Iris pigment epithelial cell (primary cell): ENCODE measurements at regions not wholly inside any gene's neighbourhood (a gene's known extent, or its start where the extent isn't known, plus 50 kb on each side); places are given as distances from the start of the nearest gene placed in this dataset.

Experiments used
- DNase-seq: peaks from one replicate; pipeline ENCODE4 v3.0.0-alpha.2; 2011; ENCODE audit warnings: low read depth

DNA sequence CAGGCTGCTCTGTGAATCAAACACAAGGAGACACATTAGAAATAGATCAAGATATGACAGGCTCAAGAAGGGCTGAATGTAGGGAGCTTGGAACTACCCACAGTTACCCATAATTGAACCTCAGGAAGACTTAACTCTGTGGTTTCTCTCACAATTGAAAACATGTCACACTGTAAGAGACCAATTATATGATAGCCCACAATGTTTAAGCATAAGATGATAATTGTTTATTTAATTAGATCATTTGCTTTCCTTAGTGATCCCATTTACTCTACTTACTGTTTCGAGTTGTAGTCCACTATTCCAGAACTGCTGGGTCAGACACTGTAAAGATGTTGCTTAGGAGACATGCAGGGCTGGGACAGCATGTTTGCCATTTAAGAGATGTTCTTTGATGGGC, 201.3 kb upstream of the RARB start:
- no peak for DNase-seq

DNA sequence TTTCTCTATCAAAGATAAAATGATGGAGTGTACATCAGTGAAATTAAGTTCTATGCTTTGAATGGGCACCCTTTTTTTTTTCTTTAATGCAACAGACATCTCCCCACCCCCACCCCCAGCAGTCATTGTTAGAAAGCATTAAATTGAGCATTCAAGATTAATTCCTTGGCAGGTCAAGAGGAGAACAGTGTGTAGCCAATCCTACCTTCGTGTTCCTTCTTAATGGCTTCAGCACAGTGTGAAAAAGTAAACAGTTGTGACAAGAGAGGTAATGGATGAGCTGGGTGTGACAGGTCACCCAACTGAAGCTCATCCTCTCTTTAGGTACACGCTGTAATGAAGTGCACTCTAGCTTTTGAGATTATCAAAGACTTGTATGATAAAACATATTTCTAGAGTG, 198.5 kb upstream of the RARB start:
- no peak for DNase-seq

GRCh38 chr3:25235031-25235430, 193.0 kb upstream of the RARB start:
- peak; percentile 59 for DNase-seq

- DNase-seq: peak; percentile 45
These were observed 192.6 kb upstream of the RARB start for GRCh38 chr3:25235466-25235865.

DNA sequence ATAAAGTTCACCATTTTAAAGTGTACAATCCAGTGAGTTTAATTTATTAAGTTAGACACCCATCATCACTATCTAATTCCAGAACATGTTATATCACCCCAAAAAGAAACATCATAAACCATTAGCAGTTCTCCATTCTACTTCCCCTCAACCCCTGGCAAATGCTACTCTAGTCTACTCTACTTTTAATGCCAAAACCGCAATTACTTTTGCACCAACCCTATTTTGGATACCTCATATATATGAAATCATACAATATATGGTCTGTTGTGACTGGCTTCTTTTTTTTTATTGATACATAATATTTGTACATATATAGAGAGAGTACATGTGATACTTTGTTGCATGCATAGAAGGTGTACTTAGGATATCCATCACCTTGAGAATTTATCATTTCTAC, 190.5 kb upstream of the RARB start:
- DNase-seq: no peak

- no peak for DNase-seq
These were observed 189.0 kb upstream of the RARB start for GRCh38 chr3:25239042-25239441.

- DNase-seq: no peak
These were observed 181.2 kb upstream of the RARB start for GRCh38 chr3:25246913-25247312.

DNA sequence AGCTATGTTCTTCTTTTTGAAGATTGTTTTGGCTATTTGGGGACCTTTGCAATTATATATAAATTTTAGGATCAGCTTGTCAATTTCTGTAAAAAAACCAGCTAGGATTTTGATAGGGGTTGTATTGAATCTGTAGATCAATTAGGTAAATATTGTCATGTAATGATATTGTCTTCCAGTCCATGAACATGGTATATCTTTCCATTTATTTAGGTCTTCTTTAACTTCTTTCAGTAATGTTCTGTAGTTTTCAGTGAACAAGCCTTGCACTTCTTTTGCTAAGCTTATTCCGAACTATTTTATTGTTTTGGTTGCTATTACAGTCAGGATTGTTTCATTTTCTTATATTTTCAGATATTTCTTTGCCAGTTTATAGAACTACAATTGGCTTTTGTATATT, 175.8 kb upstream of the RARB start:
- DNase-seq: no peak

- DNase-seq: peak; percentile 78
These were observed 171.0 kb upstream of the RARB start for GRCh38 chr3:25257026-25257425.

DNA sequence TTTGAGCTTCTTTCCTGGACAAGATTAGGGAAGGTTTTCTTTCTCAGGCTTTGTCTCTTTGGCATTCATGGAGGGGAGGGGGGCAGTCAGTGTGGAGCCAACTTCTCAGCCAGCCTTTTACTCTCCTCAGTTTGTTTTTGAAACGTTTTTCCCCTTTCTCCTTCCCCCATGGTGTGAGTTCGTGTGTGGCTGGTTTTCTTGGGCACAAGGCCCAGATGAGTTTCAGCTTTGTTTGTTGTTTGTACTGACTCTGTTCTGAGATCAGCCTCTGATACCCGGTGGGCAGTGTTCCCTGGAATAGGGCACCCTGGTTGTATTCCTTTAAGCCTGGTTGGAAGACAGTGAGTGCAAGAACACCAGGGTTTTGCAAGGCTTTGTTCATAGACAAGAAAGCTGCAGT, 168.2 kb upstream of the RARB start:
- peak; percentile 47 for DNase-seq

- no peak for DNase-seq
These were observed 165.7 kb upstream of the RARB start for GRCh38 chr3:25262322-25262721.

GRCh38 chr3:25265284-25265683, 162.8 kb upstream of the RARB start:
- DNase-seq: no peak

GRCh38 chr3:25266677-25267076, 161.4 kb upstream of the RARB start:
- DNase-seq: no peak

DNA sequence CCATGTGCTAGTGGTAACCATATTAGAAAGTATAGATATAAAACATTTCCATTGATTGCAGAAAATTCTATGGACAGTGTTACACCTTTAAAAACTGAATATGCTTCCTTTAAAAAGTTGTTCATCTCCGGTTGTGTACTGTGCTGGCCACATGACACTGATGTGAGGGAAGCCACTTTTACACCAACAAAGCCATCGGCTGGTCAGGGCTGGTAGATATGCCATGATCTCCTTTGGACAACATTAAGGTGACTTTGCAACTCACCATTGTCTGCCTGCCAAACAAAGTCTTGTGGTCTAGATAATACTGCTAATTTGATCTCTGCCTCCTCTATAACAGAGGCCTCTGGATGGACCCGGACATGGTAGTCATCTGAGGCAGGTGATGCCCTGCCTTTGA, 156.0 kb upstream of the RARB start:
- no peak for DNase-seq

DNA sequence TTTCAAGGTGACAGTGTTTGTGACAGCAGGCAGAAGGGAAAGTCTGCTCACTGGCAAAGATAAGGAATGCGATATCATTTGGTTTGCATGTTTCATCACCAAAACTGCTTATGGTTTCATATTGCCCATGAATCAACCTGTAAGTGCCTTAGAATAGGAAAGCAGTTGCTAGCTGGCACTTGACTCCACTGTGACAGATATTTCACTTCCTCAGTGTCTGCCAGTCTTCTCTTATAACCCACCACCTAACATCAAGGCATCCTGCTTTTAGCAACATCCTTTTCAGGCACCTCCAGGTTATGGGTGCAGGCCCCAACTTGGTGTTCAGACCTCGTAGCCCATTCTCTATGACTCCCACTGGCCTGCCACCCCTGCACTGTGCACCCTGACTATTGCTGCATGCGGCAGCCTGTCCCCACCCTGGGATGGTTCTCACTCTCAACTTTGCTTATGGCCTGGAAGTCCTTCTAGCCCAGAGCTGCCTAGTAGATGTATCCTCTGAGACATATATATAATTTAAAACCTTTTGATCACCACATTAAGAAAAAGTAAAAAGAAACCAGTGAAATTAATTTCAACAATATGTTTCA, 154.4 kb upstream of the RARB start:
- DNase-seq: no peak

GRCh38 chr3:25277503-25277902, 150.6 kb upstream of the RARB start:
- DNase-seq: no peak

DNA sequence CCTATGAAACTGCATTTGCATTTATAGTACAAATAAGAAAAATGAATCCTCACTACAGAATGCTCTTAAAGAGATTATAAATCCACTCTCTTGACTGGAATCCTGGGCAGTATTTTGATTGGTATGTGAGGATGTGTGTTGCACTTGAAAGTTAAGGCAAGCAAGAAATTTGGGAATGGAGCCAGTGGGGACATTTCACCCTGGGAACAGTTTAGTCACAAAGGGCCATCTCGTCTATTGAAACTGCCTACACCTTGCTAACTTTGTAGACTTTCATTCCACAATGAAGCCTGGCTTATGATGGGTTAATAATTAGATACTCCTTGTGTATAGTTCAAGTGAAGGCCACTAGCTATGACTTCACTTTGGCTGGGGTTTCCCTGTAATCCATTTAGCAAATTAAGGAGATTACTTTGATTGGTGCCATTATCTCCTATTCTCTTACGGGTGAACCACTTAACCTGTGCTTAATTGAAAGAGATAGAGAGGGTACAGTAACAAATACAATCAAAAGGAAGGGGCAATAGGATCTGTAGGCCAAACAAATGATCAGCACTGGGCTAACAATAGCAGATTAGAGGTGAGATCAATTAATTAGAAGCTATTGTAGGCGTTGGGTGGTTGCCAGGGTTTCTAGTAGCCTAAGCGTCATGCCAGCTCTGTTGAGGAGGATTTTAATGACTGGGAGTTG, 146.9 kb upstream of the RARB start:
- DNase-seq: no peak

DNA sequence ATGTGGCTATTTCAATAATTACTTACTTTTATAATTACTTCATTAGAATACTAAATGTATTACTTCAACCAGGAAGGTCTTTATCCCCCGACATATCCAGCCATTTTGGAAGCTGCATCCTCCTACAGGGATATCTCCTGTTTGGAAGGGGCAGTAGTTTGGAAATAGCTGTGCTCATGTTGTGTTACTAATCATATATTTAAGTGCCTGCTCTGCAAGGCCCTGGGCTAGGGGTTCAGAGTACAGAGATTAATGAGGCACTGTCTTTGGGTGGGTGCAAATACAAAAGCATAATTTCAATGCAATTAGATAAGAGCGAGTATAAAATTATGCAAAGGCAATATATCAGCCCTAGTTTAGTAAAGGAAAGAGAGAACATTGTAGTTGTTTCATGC, 146.3 kb upstream of the RARB start:
- no peak for DNase-seq

DNA sequence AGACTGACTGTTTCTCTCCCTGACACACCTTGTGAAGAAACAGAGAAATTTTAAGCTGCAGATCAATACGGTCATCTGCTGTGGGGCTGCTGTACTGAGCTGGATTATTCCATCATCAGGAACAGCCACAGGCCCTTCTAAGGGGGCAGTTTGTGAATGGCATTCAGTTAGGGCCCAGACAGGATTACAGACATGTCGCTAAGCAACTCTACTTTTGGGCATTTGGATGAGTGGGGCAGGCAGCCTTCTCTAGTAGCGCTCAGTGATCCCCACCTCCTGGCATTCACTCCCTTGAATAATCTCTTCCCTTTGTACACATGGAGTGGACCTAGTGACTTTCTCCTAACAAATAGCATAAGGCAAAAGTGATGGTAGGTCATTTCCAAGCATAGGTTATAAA, 144.4 kb upstream of the RARB start:
- no peak for DNase-seq

DNA sequence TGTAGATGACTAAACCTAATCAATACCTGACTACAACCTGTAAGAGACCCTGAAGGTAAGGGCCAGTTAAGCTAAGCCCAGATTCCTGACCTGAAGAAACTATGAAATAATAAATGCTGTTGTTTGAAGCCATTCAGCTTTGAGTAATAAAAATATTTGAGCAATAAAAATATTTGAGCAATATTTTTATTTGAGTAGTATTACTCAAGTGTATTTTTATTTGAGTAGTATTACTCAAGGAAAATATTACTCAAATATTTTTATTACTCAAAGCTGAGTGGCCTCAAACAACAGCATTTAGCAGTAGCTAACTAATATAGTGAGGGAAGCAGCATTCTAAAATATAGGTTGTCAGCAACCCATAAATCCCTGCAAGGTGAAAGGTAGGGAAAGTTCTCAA, 143.8 kb upstream of the RARB start:
- DNase-seq: no peak

DNA sequence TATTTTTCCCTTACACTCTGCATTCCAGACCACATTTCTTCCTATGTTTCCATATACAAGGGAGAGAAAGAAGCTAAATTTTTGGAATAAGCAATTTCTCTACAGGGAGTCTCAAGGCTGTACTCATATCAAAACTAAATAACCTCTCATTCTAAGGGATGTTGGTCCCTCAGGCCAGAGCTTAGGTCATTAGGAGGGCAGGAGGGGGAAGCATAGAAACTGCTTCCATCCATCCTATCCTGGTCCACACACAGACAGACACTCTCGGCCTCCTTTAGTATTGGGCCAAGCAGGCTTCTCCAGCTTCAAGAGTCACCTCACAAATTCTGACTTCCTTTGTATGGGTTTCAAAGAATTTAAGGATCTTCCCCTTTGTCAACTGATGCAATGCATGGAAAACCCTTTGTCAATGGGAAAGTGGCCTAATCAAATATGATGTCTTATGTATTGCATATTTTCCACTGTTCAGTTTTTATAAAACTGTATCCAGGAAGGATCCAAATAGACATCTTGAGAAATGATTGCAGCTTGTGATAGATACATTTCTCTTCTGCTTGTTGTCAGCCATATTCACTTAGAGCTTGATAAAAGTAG, 140.7 kb upstream of the RARB start:
- DNase-seq: no peak

GRCh38 chr3:25288413-25288812, 139.7 kb upstream of the RARB start:
- DNase-seq: no peak

- DNase-seq: no peak
These were observed 138.9 kb upstream of the RARB start for GRCh38 chr3:25289156-25289555.

GRCh38 chr3:25289663-25290062, 138.4 kb upstream of the RARB start:
- DNase-seq: no peak
